ENCODE measurements at regions not wholly inside any gene's neighbourhood (a gene's known extent, or its start where the extent isn't known, plus 50 kb on each side); places are given as distances from the start of the nearest gene placed in this dataset.

- Histone ChIP-seq H2AFZ (ENCODE audit: low read depth, low read length, poor library complexity, severe bottlenecking) (no peak overlapping the region), H4K20me1 (ENCODE audit: insufficient read depth) (no peaks in the 10 kb centered on the region), H3K9ac (ENCODE audit: low read length) (no peak overlapping the region), H3K27ac (ENCODE audit: low read depth, low read length) (no peak overlapping the region), H3K4me1 (ENCODE audit: control insufficient read depth in 1 of 2, insufficient read depth in 2 of 2, low read length in 2 of 2) (no peaks in the 10 kb centered on the region), H3K36me3 (ENCODE audit: control insufficient read depth in 1 of 2, insufficient read depth in 2 of 2, low read length in 2 of 2) (no peaks in the 10 kb centered on the region), H3K9me2 (ENCODE audit: insufficient read depth) (no peaks in the 10 kb centered on the region), H3K9me3 (ENCODE audit: control insufficient read depth in 1 of 2, insufficient read depth in 1 of 2, low read depth in 1 of 2, low read length in 2 of 2) (no peaks in the 10 kb centered on the region), H3K4me3 (replicated peaks in 1 of 2; ENCODE audit: low read depth in 1 of 2, low read length in 2 of 2) (no peak overlapping the region), H3K4me2 (ENCODE audit: low read length) (no peak overlapping the region), H3K79me2 (ENCODE audit: insufficient read depth, low read length) (no peaks in the 10 kb centered on the region), H3K27me3 (ENCODE audit: insufficient read depth, low read length) (no peaks in the 10 kb centered on the region; the same call in 1 of the 2 replicates)
- TF ChIP-seq SP1 (IDR thresholded peaks at IDR 0.05; ENCODE audit: low read depth) (no peak), ELF1 (IDR thresholded peaks at IDR 0.05; ENCODE audit: borderline replicate concordance, low read depth) (no peak), POLR2AphosphoS5 (IDR thresholded peaks at IDR 0.05; ENCODE audit: low read depth, low read length) (no peak), ZFX (IDR thresholded peaks at IDR 0.05) (no peak), EZH2 (IDR thresholded peaks at IDR 0.05) (no peak), FOSL1 (IDR thresholded peaks at IDR 0.05; ENCODE audit: low read depth) (no peak), EZH2phosphoT487 (IDR thresholded peaks at IDR 0.05; ENCODE audit: borderline replicate concordance) (no peak), SRF (IDR thresholded peaks at IDR 0.05; ENCODE audit: low read depth) (no peak), CEBPB (IDR thresholded peaks at IDR 0.05; ENCODE audit: low read depth) (no peak), TCF7L2 (IDR thresholded peaks at IDR 0.05; ENCODE audit: borderline replicate concordance, extremely low read depth, insufficient read depth, insufficient read length) (no peak), MAX (IDR thresholded peaks at IDR 0.05) (no peak), REST (IDR thresholded peaks at IDR 0.05; ENCODE audit: low read depth) (no peak)
- no TSS peak for BruUV-seq (replicated peaks)
- intact Hi-C loops (cut with micrococcal nuclease) = no loop called here
- ChIA-PET POLR2A (no interaction called here), CTCF (no interaction called here), RAD21 (ENCODE audit: low non-redundant PET in 1 of 2, low total read pairs in 2 of 2, uncharacterized antibody in 2 of 2, unreplicated experiment in 2 of 2) (no interaction called here)
- ATAC-seq (no peak), DNase-seq (ENCODE audit: low read depth, low spot score) (no peak)
These were observed 272.8 kb upstream of the TENM3 start for GRCh38 chr4:181970366-181970765.

Measured in HCT116 (cell line).